C4-2B (cell line): ENCODE measurements at regions not wholly inside any gene's neighbourhood (a gene's known extent, or its start where the extent isn't known, plus 50 kb on each side); places are given as distances from the start of the nearest gene placed in this dataset.
"Not testable (repeated sequence)": the region's sequence is repeated elsewhere in the genome, so short reads cannot be mapped to it uniquely, and the experiment has no call there.

ENCODE experiments used
- H3K27ac ChIP-seq: fragments of 450-650 bp; 2 replicates; pipeline ENCODE4 v1.5.1; 2017
- ZFX ChIP-seq: fragments of 450-650 bp; IDR thresholded peaks from 2 replicates; pipeline ENCODE4 v1.6.1; 2017
- TF ChIP-seq, protein P1 (sequence below): fragments of 450-650 bp; conservative IDR thresholded peaks from 2 replicates; pipeline ENCODE4 v1.5.1; 2017; ENCODE audit warnings: mild to moderate bottlenecking

GRCh38 chr1:145553795-145554194, 54.0 kb upstream of the GPR89A start:
- not testable (repeated sequence) for H3K27ac ChIP-seq

- H3K27ac ChIP-seq, result no peak overlapping the region
- TF ChIP-seq ZFX, result no peak
- TF ChIP-seq, protein P1, sequence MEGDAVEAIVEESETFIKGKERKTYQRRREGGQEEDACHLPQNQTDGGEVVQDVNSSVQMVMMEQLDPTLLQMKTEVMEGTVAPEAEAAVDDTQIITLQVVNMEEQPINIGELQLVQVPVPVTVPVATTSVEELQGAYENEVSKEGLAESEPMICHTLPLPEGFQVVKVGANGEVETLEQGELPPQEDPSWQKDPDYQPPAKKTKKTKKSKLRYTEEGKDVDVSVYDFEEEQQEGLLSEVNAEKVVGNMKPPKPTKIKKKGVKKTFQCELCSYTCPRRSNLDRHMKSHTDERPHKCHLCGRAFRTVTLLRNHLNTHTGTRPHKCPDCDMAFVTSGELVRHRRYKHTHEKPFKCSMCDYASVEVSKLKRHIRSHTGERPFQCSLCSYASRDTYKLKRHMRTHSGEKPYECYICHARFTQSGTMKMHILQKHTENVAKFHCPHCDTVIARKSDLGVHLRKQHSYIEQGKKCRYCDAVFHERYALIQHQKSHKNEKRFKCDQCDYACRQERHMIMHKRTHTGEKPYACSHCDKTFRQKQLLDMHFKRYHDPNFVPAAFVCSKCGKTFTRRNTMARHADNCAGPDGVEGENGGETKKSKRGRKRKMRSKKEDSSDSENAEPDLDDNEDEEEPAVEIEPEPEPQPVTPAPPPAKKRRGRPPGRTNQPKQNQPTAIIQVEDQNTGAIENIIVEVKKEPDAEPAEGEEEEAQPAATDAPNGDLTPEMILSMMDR, result no peak
Measured at GRCh38 chr1:145545055-145545454, 62.7 kb upstream of the GPR89A start.

GRCh38 chr1:145541685-145542084, 66.1 kb upstream of the GPR89A start:
- not testable (repeated sequence) for H3K27ac ChIP-seq

GRCh38 chr1:145541246-145541645, 66.5 kb upstream of the GPR89A start:
- H3K27ac ChIP-seq, result not testable (repeated sequence)

DNA sequence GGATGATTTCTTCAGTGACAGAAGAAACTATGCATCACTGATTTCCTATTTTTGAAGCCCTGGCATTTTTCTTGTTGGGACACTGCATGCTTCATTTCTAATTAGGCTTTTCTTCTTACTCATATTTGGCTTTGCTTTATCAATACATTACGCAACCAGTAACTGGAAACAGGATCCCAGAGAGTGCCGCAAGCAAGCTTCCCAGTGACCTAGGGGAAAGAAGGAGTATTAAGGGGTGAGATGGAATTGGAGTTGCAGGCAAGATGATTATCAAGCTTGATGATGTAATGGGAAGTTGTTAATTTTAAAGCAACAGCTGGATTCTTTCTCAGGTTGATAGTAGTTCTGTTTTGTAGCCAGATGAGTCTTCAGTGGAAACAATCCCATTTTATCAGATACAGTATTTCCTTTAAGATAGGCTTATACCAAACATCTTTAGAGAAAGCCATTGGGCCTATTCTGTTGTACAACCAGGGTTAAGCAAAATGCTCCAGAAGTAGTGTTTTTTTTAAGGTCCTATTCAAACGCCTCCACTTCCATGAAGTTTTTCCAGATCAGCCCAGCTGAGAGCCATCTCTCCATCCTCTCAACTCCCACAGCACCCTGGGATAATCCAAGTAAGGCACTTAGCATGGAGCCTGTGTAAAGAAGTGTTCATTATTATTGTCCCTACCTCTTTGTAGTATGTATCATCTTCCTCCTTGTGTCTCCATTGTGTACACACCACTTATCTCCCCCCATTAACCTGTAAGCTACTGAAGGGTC, 69.5 kb upstream of the GPR89A start:
- H3K27ac ChIP-seq, result not testable (repeated sequence)

DNA sequence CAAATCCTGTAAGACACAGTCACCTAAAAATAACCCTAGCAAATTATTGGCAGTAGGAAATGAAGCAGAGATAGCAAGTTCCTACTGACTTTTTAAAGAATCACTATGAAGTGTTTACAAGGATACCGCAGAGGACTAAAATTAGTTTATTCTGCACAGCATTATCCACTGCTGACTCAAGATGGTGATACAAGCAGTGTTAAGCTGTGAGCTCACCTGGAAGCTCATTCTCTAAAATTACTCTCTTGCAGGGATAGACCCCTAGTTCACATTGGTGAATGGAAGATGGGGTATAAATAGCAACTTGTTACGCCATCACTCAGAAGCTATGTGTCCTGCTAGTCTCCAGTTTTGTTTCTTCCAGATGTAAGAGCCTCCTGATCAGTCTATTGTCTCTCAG, 70.8 kb upstream of the GPR89A start:
- H3K27ac ChIP-seq, result not testable (repeated sequence)

GRCh38 chr1:145535461-145535860, 72.3 kb upstream of the GPR89A start:
- not testable (repeated sequence) for H3K27ac ChIP-seq

DNA sequence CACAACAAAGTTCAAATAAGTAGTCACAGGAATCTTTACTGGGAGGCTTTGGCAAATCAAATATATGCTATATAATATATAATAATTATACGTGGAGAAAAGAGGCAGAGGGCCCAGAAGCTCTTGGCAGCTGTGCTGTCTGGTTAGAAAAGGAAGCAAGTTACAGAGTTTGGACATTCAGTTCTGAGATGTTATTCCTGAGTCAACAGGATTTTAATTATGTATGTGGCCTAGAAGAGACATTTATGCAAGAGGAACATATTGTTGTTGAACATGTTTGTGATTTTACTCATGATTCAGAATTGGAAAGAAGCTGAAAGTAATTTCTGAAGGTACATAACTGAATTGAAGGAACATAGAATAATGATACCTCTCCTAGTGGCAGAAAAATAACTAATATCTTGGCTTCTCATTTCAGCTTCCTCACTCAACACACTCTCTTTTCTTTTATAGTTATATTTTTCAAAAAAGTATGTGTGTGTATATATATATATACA, 79.7 kb upstream of the GPR89A start:
- not testable (repeated sequence) for H3K27ac ChIP-seq
- TF ChIP-seq, protein P1, result peak; percentile 12; the same call in 1 of the 2 replicates

GRCh38 chr1:145520159-145520558, 87.6 kb upstream of the GPR89A start:
- not testable (repeated sequence) for H3K27ac ChIP-seq

GRCh38 chr1:145519302-145519701, 88.5 kb upstream of the GPR89A start:
- not testable (repeated sequence) for H3K27ac ChIP-seq

- TF ChIP-seq, protein P1, result 0 out of 2 replicates have a peak, but pooled peaks have one; percentile 11
- not testable (repeated sequence) for H3K27ac ChIP-seq
Measured at GRCh38 chr1:145513017-145513416, 87.6 kb upstream of the NBPF20 start.

DNA sequence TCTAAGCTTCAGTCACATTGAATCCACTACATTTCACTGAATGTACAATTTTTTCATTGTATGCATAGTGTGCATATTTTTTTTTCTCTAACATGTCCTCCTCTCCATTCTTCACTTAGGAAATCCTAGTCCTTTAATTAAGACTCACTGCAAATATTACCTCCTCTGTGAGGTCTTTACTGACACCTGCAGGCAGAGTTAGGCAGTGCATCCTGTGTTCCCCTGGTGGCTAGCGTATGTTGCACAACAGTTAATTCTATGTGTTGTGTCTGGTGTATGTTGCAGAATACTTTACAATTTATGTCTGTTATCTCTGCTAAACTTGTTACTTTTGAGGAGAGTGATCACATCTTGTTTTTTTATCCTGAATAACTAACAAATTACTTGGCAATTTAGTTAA, 82.7 kb upstream of the NBPF20 start:
- H3K27ac ChIP-seq, result not testable (repeated sequence)

GRCh38 chr1:145505663-145506647, 80.6 kb upstream of the NBPF20 start:
- not testable (repeated sequence) for H3K27ac ChIP-seq

- H3K27ac ChIP-seq, result not testable (repeated sequence)
Measured at GRCh38 chr1:145504834-145505413, 79.5 kb upstream of the NBPF20 start.

DNA sequence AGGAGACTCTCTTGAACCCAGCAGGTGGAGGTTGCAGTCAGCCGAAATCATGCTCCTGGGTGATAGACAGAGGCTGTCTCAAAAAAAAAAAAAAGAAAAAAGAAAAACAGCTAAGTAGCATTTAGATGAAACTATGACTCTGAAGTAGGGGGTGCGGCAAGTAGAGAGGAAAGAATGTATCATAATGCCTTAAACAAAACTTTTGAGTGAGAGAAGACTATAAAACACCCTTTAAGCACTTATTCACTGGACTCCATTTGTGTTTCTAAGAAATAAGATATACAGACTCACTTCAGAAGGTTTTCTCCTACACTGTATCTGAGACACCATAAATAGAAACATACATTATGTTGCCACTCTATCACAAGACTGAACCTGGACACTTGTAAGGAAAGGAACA, 78.9 kb upstream of the NBPF20 start:
- not testable (repeated sequence) for H3K27ac ChIP-seq

GRCh38 chr1:145500251-145500650, 74.8 kb upstream of the NBPF20 start:
- not testable (repeated sequence) for H3K27ac ChIP-seq
